PC-9 (cell line): ENCODE measurements at regions not wholly inside any gene's neighbourhood (a gene's known extent, or its start where the extent isn't known, plus 50 kb on each side); places are given as distances from the start of the nearest gene placed in this dataset.

ENCODE experiments used
- EZH2 ChIP-seq: fragments of 200-600 bp; sonication (generic); IDR thresholded peaks from 2 replicates; pipeline ENCODE4 v1.8.0; 2017; ENCODE audit warnings: antibody characterized with exemption, low read depth
- TF ChIP-seq, protein P1 (sequence below): fragments of 200-600 bp; sonication (generic); conservative IDR thresholded peaks from 2 replicates; pipeline ENCODE4 v1.6.1; 2017; ENCODE audit warnings: mixed run types, antibody characterized with exemption, mild to moderate bottlenecking, moderate library complexity

GRCh38 chr1:185368313-185368855 lies 51.3 kb upstream of the IVNS1ABP start:
- TF ChIP-seq, protein P1, sequence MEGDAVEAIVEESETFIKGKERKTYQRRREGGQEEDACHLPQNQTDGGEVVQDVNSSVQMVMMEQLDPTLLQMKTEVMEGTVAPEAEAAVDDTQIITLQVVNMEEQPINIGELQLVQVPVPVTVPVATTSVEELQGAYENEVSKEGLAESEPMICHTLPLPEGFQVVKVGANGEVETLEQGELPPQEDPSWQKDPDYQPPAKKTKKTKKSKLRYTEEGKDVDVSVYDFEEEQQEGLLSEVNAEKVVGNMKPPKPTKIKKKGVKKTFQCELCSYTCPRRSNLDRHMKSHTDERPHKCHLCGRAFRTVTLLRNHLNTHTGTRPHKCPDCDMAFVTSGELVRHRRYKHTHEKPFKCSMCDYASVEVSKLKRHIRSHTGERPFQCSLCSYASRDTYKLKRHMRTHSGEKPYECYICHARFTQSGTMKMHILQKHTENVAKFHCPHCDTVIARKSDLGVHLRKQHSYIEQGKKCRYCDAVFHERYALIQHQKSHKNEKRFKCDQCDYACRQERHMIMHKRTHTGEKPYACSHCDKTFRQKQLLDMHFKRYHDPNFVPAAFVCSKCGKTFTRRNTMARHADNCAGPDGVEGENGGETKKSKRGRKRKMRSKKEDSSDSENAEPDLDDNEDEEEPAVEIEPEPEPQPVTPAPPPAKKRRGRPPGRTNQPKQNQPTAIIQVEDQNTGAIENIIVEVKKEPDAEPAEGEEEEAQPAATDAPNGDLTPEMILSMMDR: no peak
- TF ChIP-seq EZH2: no peak
